ENCODE measurements at regions not wholly inside any gene's neighbourhood (a gene's known extent, or its start where the extent isn't known, plus 50 kb on each side); places are given as distances from the start of the nearest gene placed in this dataset.

GRCh38 chr9:91161465-91162300 lies 200.0 kb downstream of the AUH start:
- TF ChIP-seq CTCF (conservative IDR thresholded peaks at IDR 0.05; ENCODE audit: low read length): 0 out of 2 replicates have a peak, but pooled peaks have one; percentile 4
- DNase-seq (ENCODE audit: low read depth): no peak
- H3K4me3 ChIP-seq (ENCODE audit: low read length): no peak overlapping the region

- H3K4me3 ChIP-seq (ENCODE audit: low read length): no peak overlapping the region
- no peak for DNase-seq (ENCODE audit: low read depth)
- no peak for TF ChIP-seq CTCF (conservative IDR thresholded peaks at IDR 0.05; ENCODE audit: low read length)
Observed at GRCh38 chr9:91162311-91162710, 199.4 kb downstream of the AUH start.

- H3K4me3 ChIP-seq (ENCODE audit: low read length): no peak overlapping the region
- TF ChIP-seq CTCF (conservative IDR thresholded peaks at IDR 0.05; ENCODE audit: low read length): no peak
- DNase-seq (ENCODE audit: low read depth): peak; percentile 56
Observed at GRCh38 chr9:91162784-91163443, 198.8 kb downstream of the AUH start.

- TF ChIP-seq CTCF (conservative IDR thresholded peaks at IDR 0.05; ENCODE audit: low read length): no peak
- H3K4me3 ChIP-seq (ENCODE audit: low read length): no peak overlapping the region
- no peak for DNase-seq (ENCODE audit: low read depth)
Observed at GRCh38 chr9:91163444-91163772, 198.3 kb downstream of the AUH start.

GRCh38 chr9:91163773-91164471 lies 197.8 kb downstream of the AUH start:
- TF ChIP-seq CTCF (conservative IDR thresholded peaks at IDR 0.05; ENCODE audit: low read length): no peak
- no peak for DNase-seq (ENCODE audit: low read depth)
- no peak overlapping the region for H3K4me3 ChIP-seq (ENCODE audit: low read length)
